ENCODE measurements at regions not wholly inside any gene's neighbourhood (a gene's known extent, or its start where the extent isn't known, plus 50 kb on each side); places are given as distances from the start of the nearest gene placed in this dataset.

GRCh38 chr5:74424162-74424868 lies 216.2 kb downstream of the ENC1 start:
- DNase-seq (ENCODE audit: low spot score): no peak

- no peak for DNase-seq (ENCODE audit: low spot score)
Measured at GRCh38 chr5:74423383-74423782, 217.1 kb downstream of the ENC1 start.

GRCh38 chr5:74422671-74423070 lies 217.9 kb downstream of the ENC1 start:
- DNase-seq (ENCODE audit: low spot score): no peak

- DNase-seq (ENCODE audit: low spot score): no peak
Measured at GRCh38 chr5:74422030-74422429, 218.5 kb downstream of the ENC1 start.

- DNase-seq (ENCODE audit: low spot score): no peak
Measured at GRCh38 chr5:74421377-74421776, 219.2 kb downstream of the ENC1 start.

- DNase-seq (ENCODE audit: low spot score): no peak
Measured at GRCh38 chr5:74420947-74421346, 219.6 kb downstream of the ENC1 start.

- DNase-seq (ENCODE audit: low spot score): no peak
Measured at GRCh38 chr5:74420220-74420619, 220.3 kb downstream of the ENC1 start.

- no peak for DNase-seq (ENCODE audit: low spot score)
Measured at GRCh38 chr5:74419468-74419867, 221.1 kb downstream of the ENC1 start.

- DNase-seq (ENCODE audit: low spot score): no peak
Measured at GRCh38 chr5:74418709-74419108, 221.8 kb downstream of the ENC1 start.

- no peak for DNase-seq (ENCODE audit: low spot score)
Measured at GRCh38 chr5:74418261-74418660, 222.3 kb downstream of the ENC1 start.

- DNase-seq (ENCODE audit: low spot score): no peak
Measured at GRCh38 chr5:74415695-74416102, 224.8 kb downstream of the ENC1 start.

- no peak for DNase-seq (ENCODE audit: low spot score)
Measured at GRCh38 chr5:74414228-74414627, 226.3 kb downstream of the ENC1 start.

GRCh38 chr5:74413403-74414048 lies 227.0 kb downstream of the ENC1 start:
- DNase-seq (ENCODE audit: low spot score): no peak

- DNase-seq (ENCODE audit: low spot score): peak; percentile 64
Measured at GRCh38 chr5:74412066-74412465, 228.5 kb downstream of the ENC1 start.

- DNase-seq (ENCODE audit: low spot score): peak; percentile 81
Measured at GRCh38 chr5:74409712-74410111, 230.8 kb downstream of the ENC1 start.

GRCh38 chr5:74409166-74409706 lies 231.3 kb downstream of the ENC1 start:
- DNase-seq (ENCODE audit: low spot score): peak; percentile 93

- no peak for DNase-seq (ENCODE audit: low spot score)
Measured at GRCh38 chr5:74408150-74409043, 232.1 kb downstream of the ENC1 start.

GRCh38 chr5:74407701-74408100 lies 232.8 kb downstream of the ENC1 start:
- DNase-seq (ENCODE audit: low spot score): no peak

- DNase-seq (ENCODE audit: low spot score): no peak
Measured at GRCh38 chr5:74406844-74407243, 233.7 kb downstream of the ENC1 start.

GRCh38 chr5:74405593-74405992 lies 234.9 kb downstream of the ENC1 start:
- no peak for DNase-seq (ENCODE audit: low spot score)

- no peak for DNase-seq (ENCODE audit: low spot score)
Measured at GRCh38 chr5:74404574-74405508, 235.7 kb downstream of the ENC1 start.

Data from cerebellar cortex (tissue), 1 donor.